Upper lobe of left lung (tissue), 6 donors: ENCODE measurements at regions not wholly inside any gene's neighbourhood (a gene's known extent, or its start where the extent isn't known, plus 50 kb on each side); places are given as distances from the start of the nearest gene placed in this dataset.

Source experiments
- ATAC-seq, 2 donors: fragments of 200-7000 bp; cut with Tn5 transposase; one replicate each; pipeline ENCODE4 v1.9.1; 2022; ENCODE audit warnings: mild to moderate bottlenecking in 2 of 2, moderate library complexity in 2 of 2; ENCODE audit not compliant: low FRiP score in 2 of 2
- DNase-seq, 2 donors: peaks; one replicate each; pipeline ENCODE4 v3.0.0-alpha.2; 2019 to 2020
- H3K27ac ChIP-seq, 4 donors: fragments of 200-600 bp; sonication (generic); one replicate each; pipeline ENCODE4 v1.5.1; 2016 to 2019
- H3K27me3 ChIP-seq, 4 donors: fragments of 200-600 bp; sonication (generic); one replicate each; pipeline ENCODE4 v1.5.1; 2017 to 2019
- H3K36me3 ChIP-seq, 4 donors: fragments of 200-600 bp; sonication (generic); one replicate each; pipeline ENCODE4 v1.5.1; 2016 to 2019
- H3K4me1 ChIP-seq, 4 donors: fragments of 200-600 bp; sonication (generic); one replicate each; pipeline ENCODE4 v1.5.1; 2018 to 2019
- H3K4me3 ChIP-seq, 4 donors: fragments of 200-600 bp; sonication (generic); one replicate each; pipeline ENCODE4 v1.5.1; 2017 to 2019; ENCODE audit warnings: mild to moderate bottlenecking in 2 of 4, moderate library complexity in 1 of 4
- H3K9me3 ChIP-seq, 4 donors: fragments of 200-600 bp; sonication (generic); one replicate each; pipeline ENCODE4 v1.5.1; 2018 to 2019
- CTCF ChIP-seq, 6 experiments: fragments of 450-650 bp in 4 of 6; fragments of 200-600 bp in 2 of 6; sonication (generic) in 2 of 6; IDR thresholded peaks; one replicate each; pipeline ENCODE4 v1.5.1; 2016 to 2019; ENCODE audit warnings: antibody characterized with exemption in 6 of 6
- EP300 ChIP-seq, 4 donors: sonication (generic); formaldehyde crosslinking; IDR thresholded peaks; one replicate each; pipeline ENCODE4 v1.5.1; 2017; ENCODE audit warnings: antibody characterized with exemption in 4 of 4, control low read depth in 2 of 4
- POLR2A ChIP-seq, 4 donors: fragments of 450-650 bp; IDR thresholded peaks; one replicate each; pipeline ENCODE4 v1.5.1; 2016 to 2017; ENCODE audit warnings: antibody characterized with exemption in 4 of 4, mild to moderate bottlenecking in 2 of 4
- POLR2AphosphoS5 ChIP-seq, 2 donors: sonication (generic); formaldehyde crosslinking; IDR thresholded peaks; one replicate each; pipeline ENCODE4 v1.5.1; 2017; ENCODE audit warnings: antibody characterized with exemption in 2 of 2
- WGBS, 2 donors: methylation state at CpG; one replicate each; pipeline ENCODE4 v1.1.5; 2017 to 2018; 5-methylcytosine and 5-hydroxymethylcytosine counted together
- donor health status: DM: no; HTN: no; CAD: no; lungs with moderate emphysema.
- donor health status: DM: no; HTN: yes; CAD: no; lungs with severe emphysema.

GRCh38 chr15:100768501-100768931 is 111.1 kb upstream of the ALDH1A3 start:
- H3K27me3 ChIP-seq, result no peaks in the 10 kb centered on the region
- no peak overlapping the region for H3K4me3 ChIP-seq
- peaks cover 0 to 5% (median 0%) of the 10 kb centered on the region in 4 donors for H3K4me1 ChIP-seq
- ATAC-seq (no peak), DNase-seq (no peak)
- H3K9me3 ChIP-seq, result no peaks in the 10 kb centered on the region
- 86 to 93% methylated on average over 5 to 9 of the region's 9 CpGs for WGBS, 2 donors
- TF ChIP-seq EP300 (IDR thresholded peaks at IDR 0.05) (no peak), POLR2A (IDR thresholded peaks at IDR 0.05) (no peak), CTCF (IDR thresholded peaks at IDR 0.05) (no peak), POLR2AphosphoS5 (IDR thresholded peaks at IDR 0.05) (no peak)
- H3K27ac ChIP-seq, result no peak overlapping the region
- H3K36me3 ChIP-seq, result no peaks in the 10 kb centered on the region

GRCh38 chr15:100769043-100769974 is 110.3 kb upstream of the ALDH1A3 start:
- DNase-seq (peak in 1 of 2 donors; percentile 41), ATAC-seq (peak in 1 of 2 donors; percentile 38)
- no peaks in the 10 kb centered on the region for H3K36me3 ChIP-seq
- H3K4me3 ChIP-seq, result no peak overlapping the region
- H3K4me1 ChIP-seq, result peaks cover 0 to 5% (median 0%) of the 10 kb centered on the region in 4 donors
- H3K27me3 ChIP-seq, result no peaks in the 10 kb centered on the region
- WGBS, 2 donors, result 92 to 98% methylated on average over 5 to 14 of the region's 15 CpGs
- no peaks in the 10 kb centered on the region for H3K9me3 ChIP-seq
- no peak overlapping the region for H3K27ac ChIP-seq
- TF ChIP-seq EP300 (IDR thresholded peaks at IDR 0.05) (no peak), POLR2AphosphoS5 (IDR thresholded peaks at IDR 0.05) (no peak), CTCF (IDR thresholded peaks at IDR 0.05) (no peak), POLR2A (IDR thresholded peaks at IDR 0.05) (no peak)

GRCh38 chr15:100769975-100770340 is 109.7 kb upstream of the ALDH1A3 start:
- WGBS, 2 donors, result 84 to 92% methylated on average over 4 of the region's 4 CpGs
- no peak for ATAC-seq
- TF ChIP-seq CTCF (IDR thresholded peaks at IDR 0.05) (no peak), POLR2AphosphoS5 (IDR thresholded peaks at IDR 0.05) (no peak)
- H3K36me3 ChIP-seq, result no peaks in the 10 kb centered on the region
- H3K9me3 ChIP-seq, result no peaks in the 10 kb centered on the region
- peaks cover 0 to 5% (median 0%) of the 10 kb centered on the region in 4 donors for H3K4me1 ChIP-seq
- H3K27me3 ChIP-seq, result no peaks in the 10 kb centered on the region
- DNase-seq, result no peak
- H3K4me3 ChIP-seq, result no peak overlapping the region
- H3K27ac ChIP-seq, result no peak overlapping the region

- Histone ChIP-seq H3K4me3 (no peak overlapping the region), H3K36me3 (no peaks in the 10 kb centered on the region), H3K4me1 (peaks cover 0 to 5% (median 0%) of the 10 kb centered on the region in 4 donors), H3K27me3 (no peaks in the 10 kb centered on the region), H3K27ac (no peak overlapping the region), H3K9me3 (no peaks in the 10 kb centered on the region)
- TF ChIP-seq CTCF (IDR thresholded peaks at IDR 0.05), result no peak
- TF ChIP-seq EP300 (IDR thresholded peaks at IDR 0.05), result no peak
- TF ChIP-seq POLR2AphosphoS5 (IDR thresholded peaks at IDR 0.05), result no peak
- no peak for TF ChIP-seq POLR2A (IDR thresholded peaks at IDR 0.05)
- WGBS, 2 donors, result 80 to 84% methylated on average over 12 of the region's 12 CpGs
- DNase-seq, result no peak
- ATAC-seq, result no peak
These were observed 108.7 kb upstream of the ALDH1A3 start for GRCh38 chr15:100770661-100771584.
